ENCODE measurements at regions not wholly inside any gene's neighbourhood (a gene's known extent, or its start where the extent isn't known, plus 50 kb on each side); places are given as distances from the start of the nearest gene placed in this dataset.

DNA sequence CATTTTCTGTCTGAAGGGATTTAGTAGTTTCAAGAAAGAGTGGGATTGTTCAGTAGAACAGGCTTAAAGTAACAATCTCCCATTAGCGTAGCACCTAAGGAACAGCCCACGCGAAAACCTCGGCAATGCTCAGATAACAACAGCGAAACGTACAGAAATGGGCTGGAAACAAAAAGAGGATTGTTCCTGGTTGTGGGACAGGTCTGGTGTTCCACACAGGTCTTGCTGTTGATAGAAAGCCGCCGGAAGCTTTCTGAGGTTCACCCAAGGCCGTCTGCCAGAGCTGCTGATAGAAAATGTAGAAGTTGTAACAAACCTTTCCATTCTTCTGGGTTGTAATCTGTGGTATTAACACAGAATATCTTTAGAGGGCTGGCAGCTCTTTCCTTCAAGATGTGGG, 69.4 kb upstream of the CLCN4 start:
- ChIA-PET CTCF (no interaction called here), POLR2A (ENCODE audit: unreplicated experiment) (no interaction called here)
- Histone ChIP-seq H3K36me3 (ENCODE audit: control insufficient read depth, insufficient read depth, low read length) (peaks cover 3% of the 10 kb centered on the region), H3K4ac (ENCODE audit: low read depth, low read length) (no peak overlapping the region), H2BK5ac (ENCODE audit: low read depth, low read length, poor library complexity, severe bottlenecking) (no peak overlapping the region), H3K9ac (ENCODE audit: low read depth, low read length) (no peak overlapping the region), H3K4me2 (ENCODE audit: low read depth, low read length) (no peak overlapping the region), H3K9me3 (ENCODE audit: control insufficient read depth, insufficient read depth, low read length) (no peaks in the 10 kb centered on the region), H4K8ac (ENCODE audit: low read depth in 2 of 2, low read length in 2 of 2) (no peak overlapping the region), H4K20me1 (ENCODE audit: insufficient read depth, low read length) (peaks cover 25% of the 10 kb centered on the region), H2BK20ac (ENCODE audit: low read depth, low read length) (no peak overlapping the region), H3K56ac (ENCODE audit: extremely low read depth, insufficient read depth, low read length) (no peak overlapping the region), H3K23ac (ENCODE audit: low read depth, low read length) (no peak overlapping the region), H4K91ac (ENCODE audit: insufficient read depth, low read depth, low read length) (no peak overlapping the region), H2AFZ (replicated peaks; ENCODE audit: low read length, poor library complexity) (no peak overlapping the region), H4K5ac (ENCODE audit: low read depth, low read length) (no peak overlapping the region), H2AK9ac (replicated peaks; ENCODE audit: low read depth, low read length, poor library complexity) (no peak overlapping the region), H3K18ac (ENCODE audit: low read depth, low read length) (no peak overlapping the region), H3K4me1 (ENCODE audit: control insufficient read depth, insufficient read depth, low read length) (peaks cover 11% of the 10 kb centered on the region), H2AK5ac (ENCODE audit: low read depth, low read length) (no peak overlapping the region), H3K4me3 (ENCODE audit: insufficient read depth, low read depth, low read length) (no peak overlapping the region), H2BK15ac (ENCODE audit: low read depth, low read length) (no peak overlapping the region), H3K27me3 (ENCODE audit: control insufficient read depth, insufficient read depth, low read length) (no peaks in the 10 kb centered on the region), H3K27ac (ENCODE audit: insufficient read depth, low read length) (no peak overlapping the region), H2BK120ac (ENCODE audit: low read depth, low read length) (no peak overlapping the region), H3K14ac (replicated peaks; ENCODE audit: low read depth, low read length) (no peak overlapping the region), H3K9me1 (ENCODE audit: insufficient read depth, low read length) (peaks cover 15% of the 10 kb centered on the region), H3K79me1 (ENCODE audit: low read depth in 1 of 2, low read length in 2 of 2) (peaks cover 6 to 43% of the 10 kb centered on the region in 2 experiments)
- WGBS, 2 experiments (ENCODE audit: extremely low coverage in 2 of 2, insufficient read length in 1 of 2), result no CpG with 5 or more reads among the region's 9 CpGs
- ATAC-seq (ENCODE audit: low read depth) (no peak), DNase-seq (no peak)
- in situ Hi-C loops (cut with MboI; ENCODE audit: low sequenced_read_pairs) (no loop called here), dilution Hi-C loops (cut with HindIII; ENCODE audit: low sequenced_read_pairs, unreplicated experiment) (no loop called here), intact Hi-C loops (cut with micrococcal nuclease) (no loop called here)
- TF ChIP-seq, protein P1, sequence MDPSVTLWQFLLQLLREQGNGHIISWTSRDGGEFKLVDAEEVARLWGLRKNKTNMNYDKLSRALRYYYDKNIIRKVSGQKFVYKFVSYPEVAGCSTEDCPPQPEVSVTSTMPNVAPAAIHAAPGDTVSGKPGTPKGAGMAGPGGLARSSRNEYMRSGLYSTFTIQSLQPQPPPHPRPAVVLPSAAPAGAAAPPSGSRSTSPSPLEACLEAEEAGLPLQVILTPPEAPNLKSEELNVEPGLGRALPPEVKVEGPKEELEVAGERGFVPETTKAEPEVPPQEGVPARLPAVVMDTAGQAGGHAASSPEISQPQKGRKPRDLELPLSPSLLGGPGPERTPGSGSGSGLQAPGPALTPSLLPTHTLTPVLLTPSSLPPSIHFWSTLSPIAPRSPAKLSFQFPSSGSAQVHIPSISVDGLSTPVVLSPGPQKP (IDR thresholded peaks at IDR 0.05; ENCODE audit: borderline replicate concordance, low read depth, low read length), result no peak
- TF ChIP-seq, protein P2, sequence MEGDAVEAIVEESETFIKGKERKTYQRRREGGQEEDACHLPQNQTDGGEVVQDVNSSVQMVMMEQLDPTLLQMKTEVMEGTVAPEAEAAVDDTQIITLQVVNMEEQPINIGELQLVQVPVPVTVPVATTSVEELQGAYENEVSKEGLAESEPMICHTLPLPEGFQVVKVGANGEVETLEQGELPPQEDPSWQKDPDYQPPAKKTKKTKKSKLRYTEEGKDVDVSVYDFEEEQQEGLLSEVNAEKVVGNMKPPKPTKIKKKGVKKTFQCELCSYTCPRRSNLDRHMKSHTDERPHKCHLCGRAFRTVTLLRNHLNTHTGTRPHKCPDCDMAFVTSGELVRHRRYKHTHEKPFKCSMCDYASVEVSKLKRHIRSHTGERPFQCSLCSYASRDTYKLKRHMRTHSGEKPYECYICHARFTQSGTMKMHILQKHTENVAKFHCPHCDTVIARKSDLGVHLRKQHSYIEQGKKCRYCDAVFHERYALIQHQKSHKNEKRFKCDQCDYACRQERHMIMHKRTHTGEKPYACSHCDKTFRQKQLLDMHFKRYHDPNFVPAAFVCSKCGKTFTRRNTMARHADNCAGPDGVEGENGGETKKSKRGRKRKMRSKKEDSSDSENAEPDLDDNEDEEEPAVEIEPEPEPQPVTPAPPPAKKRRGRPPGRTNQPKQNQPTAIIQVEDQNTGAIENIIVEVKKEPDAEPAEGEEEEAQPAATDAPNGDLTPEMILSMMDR (conservative IDR thresholded peaks at IDR 0.05; ENCODE audit: low read depth, low read length), result no peak
- TF ChIP-seq, protein P3, sequence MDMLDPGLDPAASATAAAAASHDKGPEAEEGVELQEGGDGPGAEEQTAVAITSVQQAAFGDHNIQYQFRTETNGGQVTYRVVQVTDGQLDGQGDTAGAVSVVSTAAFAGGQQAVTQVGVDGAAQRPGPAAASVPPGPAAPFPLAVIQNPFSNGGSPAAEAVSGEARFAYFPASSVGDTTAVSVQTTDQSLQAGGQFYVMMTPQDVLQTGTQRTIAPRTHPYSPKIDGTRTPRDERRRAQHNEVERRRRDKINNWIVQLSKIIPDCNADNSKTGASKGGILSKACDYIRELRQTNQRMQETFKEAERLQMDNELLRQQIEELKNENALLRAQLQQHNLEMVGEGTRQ (IDR thresholded peaks at IDR 0.05; ENCODE audit: low read depth, low read length), result no peak
- TF ChIP-seq MAFK (IDR thresholded peaks at IDR 0.05; ENCODE audit: low read depth, low read length), result no peak
- no peak for TF ChIP-seq RFX5 (IDR thresholded peaks at IDR 0.05; ENCODE audit: low read depth, low read length)
- no peak for TF ChIP-seq CHD1 (IDR thresholded peaks at IDR 0.05; ENCODE audit: low read depth, low read length)
- no peak for TF ChIP-seq NFE2L2 (IDR thresholded peaks at IDR 0.05; ENCODE audit: low read depth, low read length)
- no peak for TF ChIP-seq MAZ (IDR thresholded peaks at IDR 0.05; ENCODE audit: borderline replicate concordance, low read depth, low read length)
- no peak for TF ChIP-seq RCOR1 (IDR thresholded peaks at IDR 0.05; ENCODE audit: insufficient replicate concordance, low read length)
- BruUV-seq (replicated peaks), result no TSS peak

All from IMR-90 (cell line).